ENCODE measurements at regions not wholly inside any gene's neighbourhood (a gene's known extent, or its start where the extent isn't known, plus 50 kb on each side); places are given as distances from the start of the nearest gene placed in this dataset.

DNA sequence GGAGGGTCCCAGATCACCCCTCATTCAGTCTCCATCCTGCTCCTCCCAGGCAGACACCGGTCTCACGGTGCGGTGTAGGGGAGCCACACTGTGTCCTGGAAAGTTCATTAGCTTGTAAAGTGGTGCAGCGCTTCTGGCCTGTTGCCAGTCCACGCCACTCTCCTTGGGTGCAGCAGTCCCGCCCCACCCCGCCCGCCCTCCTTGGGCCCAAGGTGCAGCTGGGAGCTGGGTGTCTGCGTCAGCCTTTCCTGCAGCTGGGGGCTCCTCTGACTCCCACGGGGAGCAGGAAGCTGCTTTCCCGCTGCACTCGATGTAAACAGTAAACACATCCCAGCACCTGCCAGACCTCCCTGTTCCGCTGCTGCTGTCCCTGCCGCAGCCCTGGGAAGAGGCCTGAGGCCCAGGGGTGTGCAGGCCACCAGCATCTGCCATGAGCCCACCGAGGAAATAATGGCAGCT, 53.8 kb upstream of the ASB18 start:
- no peak for DNase-seq (ENCODE audit: low read depth)

DNA sequence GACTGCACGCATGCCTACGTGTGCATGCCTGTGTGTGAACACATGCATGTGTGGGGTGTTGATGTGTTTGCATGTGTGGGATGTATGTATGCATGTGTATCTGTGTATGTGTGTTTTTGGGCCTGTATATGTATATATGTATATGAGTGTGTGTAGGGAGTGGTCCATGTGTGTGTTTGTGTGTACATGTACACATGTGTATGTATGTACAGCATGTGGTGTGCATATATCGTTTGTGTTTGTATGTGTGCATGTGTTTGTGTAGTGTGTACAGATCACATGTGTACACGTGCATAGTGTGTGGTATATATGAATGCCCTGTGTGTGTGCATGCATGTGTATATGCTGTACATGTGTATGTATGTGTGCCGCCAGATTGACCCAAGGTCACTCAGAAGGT, 54.2 kb upstream of the ASB18 start:
- no peak for DNase-seq (ENCODE audit: low read depth)

DNA sequence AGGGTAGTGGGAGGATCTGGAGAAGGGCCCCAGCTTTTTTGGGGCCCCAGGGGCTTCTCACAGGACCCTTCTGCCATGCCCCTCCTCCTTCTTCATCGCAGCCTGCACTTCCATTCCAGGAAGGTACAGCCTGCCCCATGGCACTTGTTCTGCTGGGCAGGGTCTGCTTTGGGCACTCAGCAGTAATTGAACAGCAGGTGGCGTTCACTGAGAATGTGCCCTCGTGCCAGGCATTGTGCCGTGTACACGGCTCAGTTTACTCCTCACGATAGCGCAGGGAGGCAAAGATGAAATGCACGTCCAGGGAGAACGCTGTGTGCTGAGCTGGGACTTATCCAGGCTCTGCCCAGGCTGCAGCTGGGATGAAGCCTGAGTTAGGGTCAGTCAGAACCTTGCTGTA, 54.8 kb upstream of the ASB18 start:
- no peak for DNase-seq (ENCODE audit: low read depth)

DNA sequence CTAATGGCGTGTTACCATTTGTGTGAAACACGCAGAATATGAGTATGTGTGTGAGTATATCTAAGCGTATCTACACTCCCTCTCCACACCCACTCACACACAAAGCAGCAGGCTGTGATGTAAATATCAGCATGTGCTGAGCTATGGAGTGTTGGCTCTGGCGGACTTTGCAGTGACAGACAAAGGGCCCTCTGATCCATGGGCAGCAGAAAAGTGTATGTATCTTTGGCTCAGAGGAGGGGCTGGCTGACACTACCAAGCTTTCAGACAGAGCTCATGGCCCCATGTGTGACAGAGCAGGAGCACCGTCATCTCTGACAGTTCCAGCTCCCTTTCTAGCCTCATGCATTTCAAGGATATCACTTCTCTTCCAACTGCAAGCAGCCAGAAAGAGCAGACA, 57.2 kb upstream of the ASB18 start:
- no peak for DNase-seq (ENCODE audit: low read depth)

DNA sequence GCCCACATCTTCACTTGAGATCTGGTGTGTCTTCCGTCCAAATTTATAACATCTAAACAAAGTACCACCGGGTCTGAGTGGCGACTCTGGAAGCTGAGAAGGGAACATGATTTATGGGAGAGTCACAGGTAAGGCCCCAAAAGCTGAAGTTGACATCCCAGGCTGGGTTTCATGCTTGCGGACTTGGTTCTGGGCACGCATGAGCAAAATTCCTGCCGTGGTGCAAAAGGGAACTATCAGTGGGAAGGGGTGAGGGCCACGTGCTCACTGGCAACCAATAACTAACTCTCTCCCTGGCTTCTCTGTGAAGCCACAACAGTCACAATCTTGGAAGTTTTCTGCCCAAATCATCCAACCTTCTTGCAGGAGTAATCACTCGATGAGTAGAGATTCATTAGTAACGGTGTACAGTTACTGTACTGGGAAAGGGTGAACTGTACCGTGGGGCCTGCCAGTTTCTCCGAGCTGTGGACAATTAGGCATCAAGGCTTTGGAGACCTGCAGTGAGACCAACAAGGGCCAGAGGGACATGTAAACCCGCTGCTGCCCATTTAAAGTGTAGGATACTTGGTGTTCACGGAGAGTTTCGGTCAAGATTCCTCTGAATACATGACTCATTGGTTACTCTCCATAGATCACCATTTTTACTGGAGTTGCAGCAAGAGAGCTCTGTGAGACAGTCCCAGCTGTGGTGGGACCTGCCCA, 69.4 kb upstream of the ASB18 start:
- no peak for DNase-seq (ENCODE audit: low read depth)

DNA sequence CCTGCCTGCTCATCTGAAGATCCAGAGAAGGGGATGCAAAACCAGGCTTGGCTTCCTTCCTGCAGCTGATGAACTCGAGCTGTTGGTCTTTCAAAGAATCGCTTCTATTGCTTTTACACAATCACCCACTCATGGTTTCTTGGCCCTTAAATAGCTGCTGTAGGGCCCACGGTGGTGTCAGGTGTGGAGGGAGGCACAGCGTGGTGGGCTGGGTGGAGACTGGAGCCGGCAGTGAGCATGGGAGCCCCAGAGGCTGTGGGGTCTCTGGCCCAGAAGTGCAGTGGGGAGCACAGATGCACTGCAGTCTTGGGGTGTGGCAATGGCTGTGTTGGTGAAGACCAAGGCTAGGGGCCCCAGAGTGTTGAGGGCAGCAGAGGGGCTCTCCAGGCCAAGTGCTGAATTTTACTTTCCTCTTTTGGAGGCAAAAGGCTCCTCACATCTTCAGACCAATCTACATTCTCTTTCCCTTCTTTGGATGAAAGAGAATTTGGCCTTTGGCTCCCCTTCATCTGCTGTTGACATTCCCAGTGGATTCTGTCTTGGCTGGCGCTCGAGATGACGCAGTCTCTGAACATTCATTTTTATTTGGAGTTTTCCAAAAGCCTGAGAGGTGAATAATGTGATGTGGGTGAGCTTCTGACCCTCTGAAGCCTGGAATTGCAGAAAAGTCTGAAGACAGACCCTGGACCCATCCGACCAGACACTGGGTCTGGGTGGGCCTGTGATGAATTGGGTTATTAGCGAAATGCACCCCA, 70.1 kb upstream of the ASB18 start:
- no peak for DNase-seq (ENCODE audit: low read depth)

DNA sequence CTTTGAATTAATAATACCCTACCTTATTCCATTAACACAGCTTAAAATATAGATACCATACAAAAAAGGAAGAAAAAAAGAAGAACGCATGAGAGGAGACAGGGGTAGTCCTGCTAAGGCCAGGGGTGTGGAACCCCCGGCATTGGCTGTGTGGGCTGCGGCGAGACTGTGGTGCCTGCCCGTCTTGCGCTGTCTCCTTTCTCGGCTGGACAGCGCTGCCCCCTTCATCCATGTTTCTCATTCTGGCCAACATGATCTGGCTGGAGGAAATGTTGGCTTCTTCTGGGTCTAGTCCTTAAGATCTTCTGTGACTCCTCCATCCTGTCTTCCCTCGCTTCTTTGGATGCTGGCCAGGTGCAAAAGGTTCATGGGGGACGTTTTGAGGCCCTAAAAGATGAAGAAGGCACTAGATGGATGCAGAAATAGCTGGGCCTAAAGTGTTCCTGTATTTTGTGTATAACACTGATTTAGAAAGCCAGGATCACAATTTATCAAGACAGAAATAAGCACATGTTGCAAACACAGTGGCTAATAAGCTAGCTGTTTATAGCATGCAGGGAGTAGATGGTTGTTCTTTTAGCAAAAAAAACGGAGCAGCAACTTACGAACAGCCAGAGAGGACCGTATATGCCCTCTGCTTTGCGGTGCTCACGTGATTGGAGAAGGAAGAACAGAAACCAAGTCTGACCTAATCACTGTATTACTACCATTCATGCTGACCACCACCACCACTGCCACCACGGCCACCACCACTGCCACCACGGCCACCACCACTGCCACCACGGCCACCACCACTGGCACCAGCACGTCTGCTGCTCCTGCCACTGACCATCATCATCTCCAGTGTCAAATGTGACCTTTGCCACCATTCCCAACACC, 71.7 kb upstream of the ASB18 start:
- no peak for DNase-seq (ENCODE audit: low read depth)

DNA sequence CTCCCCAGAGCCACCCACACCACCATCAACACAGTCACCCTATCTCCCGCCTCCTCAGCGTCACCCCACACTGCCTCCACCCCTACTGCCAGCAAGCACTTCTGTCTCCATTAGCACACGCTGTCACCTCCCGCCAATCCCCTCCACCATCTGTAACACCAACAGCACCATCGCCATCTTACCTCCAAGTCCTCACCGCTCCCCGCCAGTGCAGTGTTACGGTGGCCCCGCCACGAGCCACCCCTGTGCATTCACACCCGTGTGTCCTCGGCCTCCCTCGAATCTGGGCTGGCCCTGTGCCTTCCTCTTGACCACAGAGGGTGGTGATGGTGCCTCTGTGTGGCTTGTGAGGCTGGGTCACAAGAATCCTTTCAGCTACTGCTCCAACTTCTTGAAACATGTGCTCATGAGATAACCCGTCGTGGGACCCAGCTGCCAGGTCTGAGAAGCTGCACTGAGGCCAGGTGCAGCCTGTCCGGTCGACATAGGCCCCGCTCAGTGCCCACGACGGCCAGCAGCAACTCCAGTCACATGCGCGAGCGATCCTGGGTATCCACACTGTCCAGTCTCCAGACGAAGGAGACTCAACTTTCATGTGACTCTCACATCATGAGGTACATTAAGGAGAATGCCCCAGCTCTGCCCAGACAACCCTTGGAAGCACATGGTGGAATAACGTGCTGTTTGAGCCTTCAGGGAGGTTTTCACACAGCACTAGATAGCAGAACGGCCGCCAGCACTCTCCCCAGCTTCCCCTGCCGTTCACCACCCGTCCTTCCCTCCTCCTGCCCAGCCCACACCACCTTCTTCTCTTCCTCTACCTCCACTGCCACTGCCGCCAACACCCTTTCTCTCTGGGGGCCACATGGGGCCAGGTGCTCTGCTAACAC, 72.6 kb upstream of the ASB18 start:
- no peak for DNase-seq (ENCODE audit: low read depth)

DNA sequence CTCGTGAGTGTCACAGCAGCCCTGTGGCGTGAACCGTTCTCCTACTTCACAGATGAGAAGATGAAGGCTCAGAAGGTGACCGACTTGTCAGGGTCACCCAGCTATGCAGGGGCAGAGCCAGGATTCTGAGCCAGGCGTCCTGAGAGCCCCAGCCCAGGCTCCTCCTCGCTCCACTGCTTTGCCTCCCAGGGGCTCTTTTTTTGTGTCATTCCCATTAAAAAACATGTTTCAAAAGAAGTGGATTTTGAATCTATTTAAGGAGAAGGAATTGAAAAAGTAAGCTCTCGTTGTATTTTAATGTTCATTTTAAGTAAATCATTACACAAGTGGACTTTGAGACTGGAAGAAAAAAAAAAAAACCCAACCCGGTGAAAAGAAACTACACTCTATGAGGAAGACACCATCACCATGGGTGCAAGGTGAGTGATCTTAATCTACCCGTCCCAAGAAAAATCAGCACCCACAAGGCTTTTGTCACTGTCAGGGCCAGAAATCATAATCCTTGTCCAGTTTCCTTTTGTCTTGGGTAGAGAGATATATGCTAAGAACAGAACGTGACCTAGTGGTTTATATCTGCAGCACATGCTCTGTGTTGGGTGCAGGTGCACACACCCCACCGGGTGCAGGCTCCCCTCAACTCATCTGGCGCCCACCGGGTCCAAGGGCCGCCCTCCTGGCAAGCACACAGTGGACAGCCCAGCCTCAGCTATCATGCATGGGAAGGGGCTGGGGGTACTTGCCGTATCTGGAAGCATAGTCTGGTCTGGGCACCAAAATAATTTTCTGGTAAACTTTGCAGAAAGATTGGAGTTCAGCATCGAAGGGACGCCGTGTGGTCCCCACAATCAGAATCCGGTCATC, 73.5 kb upstream of the ASB18 start:
- DNase-seq (ENCODE audit: low read depth): no peak

DNA sequence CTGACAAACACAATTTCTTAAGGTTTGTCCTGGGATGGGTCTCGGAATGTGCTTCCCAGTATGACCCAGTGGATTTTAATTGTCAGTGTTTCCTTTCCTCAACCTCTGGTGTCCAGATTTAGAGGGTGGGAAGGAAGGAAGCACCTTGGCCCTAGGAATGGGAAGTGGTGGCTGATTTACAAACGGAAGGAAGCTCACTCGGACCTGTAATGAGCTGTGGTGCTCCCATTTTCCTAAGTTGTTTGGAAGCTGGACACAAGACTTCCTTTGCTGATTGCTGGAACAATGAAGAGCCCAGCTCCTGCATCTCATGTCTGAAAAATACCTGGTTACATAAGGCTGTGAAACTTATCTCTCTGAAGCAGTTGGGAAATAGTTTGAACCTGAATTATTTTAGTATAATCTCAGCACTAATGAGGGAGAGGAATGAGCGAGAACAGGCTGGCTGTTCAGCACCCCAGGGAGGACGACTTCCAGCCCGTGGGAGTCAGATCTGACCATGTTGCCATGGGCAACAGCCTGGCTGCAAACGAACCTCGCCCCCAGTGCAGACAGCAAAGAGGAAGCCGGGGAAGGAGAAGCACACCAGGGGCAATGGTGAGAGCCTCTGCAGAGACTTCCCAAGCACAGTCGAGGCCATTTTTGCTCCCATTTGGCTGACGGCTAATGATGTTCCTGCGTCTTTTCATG, 74.4 kb upstream of the ASB18 start:
- peak; percentile 6 for DNase-seq (ENCODE audit: low read depth)

DNA sequence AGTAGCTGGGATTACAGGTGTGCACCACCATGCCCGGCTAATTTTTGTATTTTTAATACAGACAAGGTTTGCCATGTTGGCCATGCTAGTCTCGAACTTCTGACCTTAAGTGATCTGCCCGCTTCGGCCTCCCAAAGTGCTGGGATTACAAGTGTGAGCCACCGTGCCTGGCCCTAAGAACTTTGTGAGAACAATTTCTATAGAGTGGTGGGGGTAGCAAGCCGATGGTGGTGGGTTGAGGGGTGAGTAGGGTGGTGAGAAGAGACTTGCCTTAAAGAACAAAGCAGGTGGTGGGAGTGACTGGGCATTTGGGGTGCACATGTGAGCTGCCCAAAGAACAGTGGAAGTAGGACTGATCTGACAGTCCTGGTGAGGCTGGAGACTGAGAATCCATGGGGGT, 76.0 kb upstream of the ASB18 start:
- no peak for DNase-seq (ENCODE audit: low read depth)

DNA sequence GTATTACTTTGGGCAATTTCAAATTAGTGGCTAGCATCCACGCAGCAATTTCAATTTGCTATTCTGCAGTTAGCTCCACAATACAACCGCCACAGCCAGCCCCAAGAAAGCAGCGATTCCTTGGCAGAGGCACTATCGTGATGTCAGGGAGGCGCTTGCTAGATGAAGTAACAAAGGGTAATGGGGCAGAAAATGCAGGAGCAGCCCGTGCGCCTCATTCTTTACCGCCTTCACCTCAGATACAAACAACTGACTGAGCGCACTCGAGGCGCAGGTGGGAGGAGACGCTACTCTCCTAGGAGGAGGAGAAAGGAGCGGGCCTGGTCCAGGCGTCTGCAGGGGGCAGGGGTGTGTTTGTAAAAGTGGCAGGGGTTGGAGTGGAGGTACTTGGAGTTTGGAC, 76.9 kb upstream of the ASB18 start:
- DNase-seq (ENCODE audit: low read depth): no peak

DNA sequence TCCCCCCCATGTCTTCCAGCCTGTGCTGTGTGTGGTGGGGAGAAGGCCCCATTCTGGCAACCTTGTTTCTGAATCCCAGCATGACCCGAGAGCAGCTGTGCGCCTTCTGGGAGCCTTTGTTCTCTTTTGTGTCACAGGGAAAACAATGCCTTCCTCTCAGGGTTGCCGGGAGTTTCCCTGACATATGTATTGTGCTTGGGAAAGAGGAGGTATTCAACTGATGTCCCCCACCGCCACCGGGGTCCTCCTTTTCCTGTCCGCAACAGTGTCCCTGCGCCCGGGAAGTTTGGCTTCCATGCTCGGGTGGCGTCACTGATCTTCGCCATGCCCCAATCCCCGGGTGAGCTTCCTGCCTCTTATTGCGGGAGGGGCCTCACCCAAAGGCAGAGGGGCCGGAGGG, 77.5 kb upstream of the ASB18 start:
- DNase-seq (ENCODE audit: low read depth): no peak

DNA sequence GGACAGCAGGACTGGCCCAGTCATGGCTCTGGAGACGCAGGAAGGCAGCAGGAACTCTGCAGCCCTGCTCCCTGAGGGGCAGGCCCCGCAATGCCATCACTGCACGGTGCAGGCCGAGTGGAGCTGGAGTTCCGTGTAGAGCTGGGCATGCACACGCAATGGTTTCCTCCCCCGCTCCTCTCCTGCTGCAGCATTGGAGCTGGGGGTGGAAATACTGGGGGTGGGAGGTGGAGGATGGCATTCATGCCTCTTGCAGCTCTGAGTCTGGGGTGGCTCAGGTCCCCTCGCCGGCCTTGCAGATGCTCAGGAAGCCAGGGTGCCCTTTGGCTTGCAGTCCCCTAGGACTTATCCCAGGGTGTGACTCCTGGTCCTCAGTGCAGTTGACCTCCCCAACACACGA, 78.3 kb upstream of the ASB18 start:
- no peak for DNase-seq (ENCODE audit: low read depth)

DNA sequence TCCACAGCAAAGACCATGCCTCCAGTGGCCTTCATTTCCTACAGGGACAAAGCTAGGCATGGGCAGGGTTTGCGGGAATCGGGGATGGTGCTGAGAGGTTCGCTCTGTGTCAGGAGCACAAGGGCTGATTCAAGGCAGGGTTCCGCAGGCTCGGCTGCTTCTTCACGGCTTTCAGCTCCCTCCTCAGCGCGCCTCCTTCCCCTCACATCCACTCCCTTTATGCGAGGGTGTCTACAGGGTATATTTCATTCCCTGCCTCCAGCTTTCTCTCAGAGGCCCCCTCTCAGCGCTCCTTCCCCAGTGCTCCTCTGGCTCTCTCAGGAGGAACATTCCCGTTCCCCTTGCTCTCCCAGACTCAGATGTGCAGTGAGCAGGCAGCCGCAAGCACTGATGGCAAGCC, 78.7 kb upstream of the ASB18 start:
- DNase-seq (ENCODE audit: low read depth): no peak

DNA sequence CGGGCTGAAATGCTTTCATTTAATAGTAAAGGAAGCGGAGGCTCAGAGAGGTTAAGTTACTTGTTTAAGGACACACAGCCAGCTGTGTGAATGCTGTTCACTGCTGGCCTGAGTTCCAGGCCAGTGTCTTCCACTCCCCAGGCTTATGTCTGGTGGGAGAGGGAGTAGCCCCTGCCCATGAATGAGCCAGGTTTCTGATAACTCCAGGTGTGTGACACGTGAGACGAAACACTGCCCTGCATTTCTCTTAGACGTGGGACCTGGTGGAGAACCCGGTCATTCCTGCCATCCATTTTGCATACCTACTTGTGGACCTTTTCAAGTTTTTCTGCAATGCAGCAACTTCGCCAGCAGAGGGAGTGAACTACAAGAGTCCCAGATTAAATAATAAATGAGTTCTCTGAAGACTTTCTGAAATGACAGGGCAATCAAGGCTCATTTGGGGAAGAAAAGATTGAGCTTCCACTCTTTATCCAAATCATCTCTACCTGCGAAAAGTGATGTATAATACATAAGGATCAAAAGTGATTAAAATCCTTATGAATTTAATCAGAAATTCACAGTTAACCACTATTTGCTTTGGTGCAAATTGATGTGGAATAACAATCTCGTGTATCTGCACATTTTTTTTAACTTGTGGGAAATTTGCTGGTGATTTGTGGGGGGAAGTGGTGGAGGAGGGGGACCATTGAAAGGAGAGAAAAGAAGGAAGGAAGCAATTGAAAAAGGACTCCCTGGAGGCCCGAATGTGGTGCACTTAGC, 79.4 kb upstream of the ASB18 start:
- peak; percentile 69 for DNase-seq (ENCODE audit: low read depth)

DNA sequence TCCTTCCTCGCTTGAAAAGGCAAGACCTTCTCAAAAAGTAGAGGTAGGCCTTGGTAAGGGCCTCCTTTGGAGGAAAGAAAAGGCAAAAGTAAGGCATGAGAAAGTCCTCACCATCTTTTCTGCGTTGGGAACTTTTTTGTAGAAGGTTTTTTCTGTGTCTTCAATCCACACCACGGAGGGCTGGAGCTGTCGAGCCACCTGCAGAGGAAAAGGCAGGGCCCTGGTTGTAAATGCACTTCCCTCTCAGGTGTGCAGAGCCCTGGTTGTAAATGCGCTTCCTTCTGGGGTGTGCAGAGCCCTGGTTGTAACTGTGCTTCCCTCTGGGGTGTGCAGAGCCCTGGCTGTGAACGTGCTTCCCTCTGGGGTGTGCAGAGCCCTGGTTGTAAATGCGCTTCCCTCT, 80.2 kb upstream of the ASB18 start:
- no peak for DNase-seq (ENCODE audit: low read depth)

DNA sequence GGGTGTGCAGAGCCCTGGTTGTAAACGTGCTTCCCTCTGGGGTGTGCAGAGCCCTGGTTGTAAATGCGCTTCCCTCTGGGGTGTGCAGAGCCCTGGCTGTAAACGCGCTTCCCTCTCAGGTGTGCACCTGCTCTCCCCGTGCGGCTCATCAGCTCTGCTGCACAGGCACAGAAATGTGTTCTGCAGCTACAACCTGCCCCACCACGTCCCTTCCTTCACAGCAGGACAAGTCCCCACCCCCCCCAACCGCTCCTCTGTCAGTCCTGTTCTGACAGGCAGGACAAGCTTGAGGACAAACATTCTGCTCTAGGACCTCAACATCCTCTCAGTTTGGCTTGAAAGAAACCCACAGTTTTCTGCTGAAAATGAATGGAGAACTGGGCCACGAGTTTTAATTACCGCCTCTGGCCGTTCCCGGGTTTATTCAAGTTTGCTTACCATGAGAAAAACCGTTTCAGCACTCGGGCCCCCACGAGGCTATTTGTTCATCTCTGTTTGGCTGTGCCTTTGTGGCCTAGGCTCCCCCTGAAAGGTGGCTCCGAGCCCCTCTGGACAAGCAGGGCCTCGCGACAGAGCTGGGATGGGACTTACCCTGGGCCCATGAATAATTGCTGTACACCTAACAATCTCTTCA, 81.0 kb upstream of the ASB18 start:
- DNase-seq (ENCODE audit: low read depth): no peak

DNA sequence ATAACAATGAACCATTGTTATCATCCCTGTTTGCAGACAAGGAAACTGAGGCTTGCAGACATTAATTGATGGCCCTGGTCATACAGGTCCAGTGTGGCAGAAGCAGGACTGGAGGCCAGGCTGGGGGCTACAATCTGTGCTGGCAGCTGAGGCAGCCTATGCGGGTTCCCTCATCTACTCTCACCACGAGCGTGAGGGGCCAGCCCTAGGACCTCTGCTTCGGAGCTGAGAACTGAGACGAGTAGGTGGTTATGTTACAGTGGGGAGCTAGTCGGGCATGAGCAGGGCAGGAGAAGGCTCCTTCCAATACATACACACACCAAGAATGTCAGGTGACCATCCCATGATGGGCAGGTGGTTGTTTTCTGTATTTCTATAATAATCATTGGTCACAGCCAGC, 82.2 kb upstream of the ASB18 start:
- no peak for DNase-seq (ENCODE audit: low read depth)

Measured in RPMI7951 (cell line).